Heart left ventricle (tissue), 16 donors: ENCODE measurements at regions not wholly inside any gene's neighbourhood (a gene's known extent, or its start where the extent isn't known, plus 50 kb on each side); places are given as distances from the start of the nearest gene placed in this dataset.

Source experiments
- ATAC-seq, 4 donors: fragments of 200-7000 bp; cut with Tn5 transposase; one replicate each; pipeline ENCODE4 v1.9.1; 2020 to 2022; ENCODE audit warnings: moderate library complexity in 4 of 4, mild to moderate bottlenecking in 3 of 4, moderate number of reproducible peaks in 1 of 4
- DNase-seq, 5 donors: peaks; one replicate each; pipeline ENCODE4 v3.0.0-alpha.2; 2020
- H3K27ac ChIP-seq, 12 donors: fragments of 200-600 bp; sonication (generic) in 4 of 12; one replicate each; pipeline versions ENCODE4 v1.5.0 to v1.8.0; 2016 to 2022; ENCODE audit warnings: mild to moderate bottlenecking in 2 of 12
- H3K27me3 ChIP-seq, 9 donors: fragments of 200-600 bp; sonication (generic) in 2 of 9; one replicate each; pipeline versions ENCODE4 v1.5.1 to v1.8.0; 2016 to 2022; ENCODE audit warnings: mild to moderate bottlenecking in 3 of 9
- H3K36me3 ChIP-seq, 9 donors: fragments of 200-600 bp; sonication (generic) in 2 of 9; one replicate each; pipeline versions ENCODE4 v1.5.0 to v1.8.0; 2018 to 2022; ENCODE audit warnings: mild to moderate bottlenecking in 2 of 9
- H3K4me1 ChIP-seq, 12 donors: fragments of 200-600 bp; sonication (generic) in 4 of 12; one replicate each; pipeline versions ENCODE4 v1.5.0 to v1.8.0; 2016 to 2022; ENCODE audit warnings: mild to moderate bottlenecking in 3 of 12
- H3K4me3 ChIP-seq, 12 donors: fragments of 200-600 bp; sonication (generic) in 4 of 12; one replicate each; pipeline versions ENCODE4 v1.5.0 to v1.8.0; 2017 to 2022; ENCODE audit warnings: mild to moderate bottlenecking in 9 of 12, moderate library complexity in 4 of 12
- H3K9me3 ChIP-seq, 12 donors: fragments of 200-600 bp; sonication (generic) in 4 of 12; one replicate each; pipeline versions ENCODE4 v1.5.0 to v1.8.0; 2016 to 2022; ENCODE audit warnings: mild to moderate bottlenecking in 1 of 12
- CTCF ChIP-seq, 12 donors: fragments of 200-600 bp; sonication (generic) in 4 of 12; IDR thresholded peaks; one replicate each; pipeline versions ENCODE4 v1.5.0 to v1.8.0; 2018 to 2022; ENCODE audit warnings: antibody characterized with exemption in 12 of 12, mild to moderate bottlenecking in 5 of 12
- POLR2A ChIP-seq, 2 donors: fragments of 450-650 bp; IDR thresholded peaks; one replicate each; pipeline ENCODE4 v1.6.1; 2017; ENCODE audit warnings: antibody characterized with exemption in 2 of 2, mild to moderate bottlenecking in 2 of 2, moderate library complexity in 2 of 2
- WGBS, 4 donors: extraction: QIAGEN DNeasy Blood & Tissue Kit in 2 of 4; methylation state at CpG; one replicate each; pipeline versions ENCODE4 v1.1.5 to v1.1.7; 2013 to 2018; 5-methylcytosine and 5-hydroxymethylcytosine counted together
- intact Hi-C, 10 donors: fragments of 100-400 bp; cut with DNase I; formaldehyde crosslinking; loops; one replicate each; pipeline versions ENCODE4 v1.11.1 to v1.14.2; 2022
- donor health status: ischemic (EF 13 %, LVEDD 7.1; RV severe dilation, severe dysfunction).
- donor health status: healthy with polysubstance abuse.
- donor health status: DM: no; HTN: yes; CAD: no.
- donor health status: DM: no; HTN: no; CAD: no.
- donor health status: ischemic (EF 25% LVEDD 6.9; RV normal size, moderate dysfunction).
- donor health status: ischemic (EF 25% LVEDD 5.7; RV mildly dilated, moderate dysfunction).
- donor health status: healthy.
- donor health status: DM: yes; HTN: yes; CAD: no.
- donor health status: ischemic (EF 35%, LVEDD 5.7; RV mildly dilated, moderate dysfunction).
- donor health status: nonischemic (EF 11% LVEDD 7.7; RV severe dilation, severe dysfunction).
- donor health status: DM: yes; HTN: yes; CAD: no.
- donor health status: PGD.
- donor health status: ischemic (EF 29% LVEDD 5.4; RV normal size, mild dysfunction).
- donor health status: nonischemic (EF 23%, LVEDD 6.1; RV moderate dilation, normal function).

- no peak for TF ChIP-seq POLR2A (IDR thresholded peaks at IDR 0.05)
- no peak for TF ChIP-seq CTCF (IDR thresholded peaks at IDR 0.05)
- ATAC-seq (no peak), DNase-seq (no peak)
- Histone ChIP-seq H3K4me3 (no peak overlapping the region), H3K27ac (no peak overlapping the region), H3K9me3 (no peaks in the 10 kb centered on the region), H3K27me3 (peaks cover 0 to 6% (median 0%) of the 10 kb centered on the region in 9 donors), H3K36me3 (no peaks in the 10 kb centered on the region), H3K4me1 (peaks cover 0 to 15% (median 2%) of the 10 kb centered on the region in 12 donors)
- intact Hi-C loops, result no loop called here
- 70 to 80% (median 77%) methylated on average over 5 of the region's 5 CpGs for WGBS, 4 donors
Measured at GRCh38 chr19:30898353-30899103, 450.7 kb downstream of the TSHZ3 start.

- H3K4me1 ChIP-seq, result peaks cover 0 to 15% (median 2%) of the 10 kb centered on the region in 12 donors
- peaks cover 0 to 6% (median 0%) of the 10 kb centered on the region in 9 donors for H3K27me3 ChIP-seq
- H3K4me3 ChIP-seq, result no peak overlapping the region
- no peak for DNase-seq
- ATAC-seq, result no peak
- H3K9me3 ChIP-seq, result no peaks in the 10 kb centered on the region
- no peaks in the 10 kb centered on the region for H3K36me3 ChIP-seq
- no peak overlapping the region for H3K27ac ChIP-seq
- intact Hi-C loops, result no loop called here
- TF ChIP-seq POLR2A (IDR thresholded peaks at IDR 0.05) (no peak), CTCF (IDR thresholded peaks at IDR 0.05) (no peak)
- WGBS, 4 donors, result 86 to 92% (median 88%) methylated on average over 7 of the region's 7 CpGs
Measured at GRCh38 chr19:30897553-30897952, 451.7 kb downstream of the TSHZ3 start.

- intact Hi-C loops, result no loop called here
- H3K36me3 ChIP-seq, result no peaks in the 10 kb centered on the region
- DNase-seq, result no peak
- peaks cover 0 to 15% (median 2%) of the 10 kb centered on the region in 12 donors for H3K4me1 ChIP-seq
- no peak overlapping the region for H3K27ac ChIP-seq
- no peaks in the 10 kb centered on the region for H3K9me3 ChIP-seq
- TF ChIP-seq CTCF (IDR thresholded peaks at IDR 0.05) (no peak), POLR2A (IDR thresholded peaks at IDR 0.05) (no peak)
- WGBS, 4 donors, result 90 to 94% (median 92%) methylated on average over 3 of the region's 3 CpGs
- peak in 1 of 4 donors; percentile 10 for ATAC-seq
- H3K27me3 ChIP-seq, result peaks cover 0 to 2% (median 0%) of the 10 kb centered on the region in 9 donors
- H3K4me3 ChIP-seq, result no peak overlapping the region
Measured at GRCh38 chr19:30897034-30897433, 452.2 kb downstream of the TSHZ3 start.

GRCh38 chr19:30896554-30896953 lies 452.7 kb downstream of the TSHZ3 start:
- WGBS, 4 donors, result 0 to 23% (median 4%) methylated on average over 1 of the region's 1 CpG
- peak; percentile 73 to 90 (median 82) for ATAC-seq
- H3K4me1 ChIP-seq, result peaks cover 0 to 15% (median 2%) of the 10 kb centered on the region in 12 donors
- TF ChIP-seq CTCF (IDR thresholded peaks at IDR 0.05), result no peak
- no peak for TF ChIP-seq POLR2A (IDR thresholded peaks at IDR 0.05)
- H3K27me3 ChIP-seq, result no peaks in the 10 kb centered on the region
- intact Hi-C loops, result no loop called here
- no peaks in the 10 kb centered on the region for H3K36me3 ChIP-seq
- no peaks in the 10 kb centered on the region for H3K9me3 ChIP-seq
- no peak overlapping the region for H3K4me3 ChIP-seq
- peak in 2 of 5 donors; percentile 55 to 58 for DNase-seq
- H3K27ac ChIP-seq, result peak overlapping the region in 2 of 12 donors; percentile 27 to 34
